ENCODE measurements at regions not wholly inside any gene's neighbourhood (a gene's known extent, or its start where the extent isn't known, plus 50 kb on each side); places are given as distances from the start of the nearest gene placed in this dataset.
"Not testable (repeated sequence)": the region's sequence is repeated elsewhere in the genome, so short reads cannot be mapped to it uniquely, and the experiment has no call there.

- no peaks in the 10 kb centered on the region for H3K27me3 ChIP-seq (replicated peaks; ENCODE audit: insufficient read depth, low read depth, low read length, poor library complexity)
- no peak overlapping the region for H3K4me3 ChIP-seq (ENCODE audit: low read depth, low read length, poor library complexity, severe bottlenecking)
- DNase-seq (ENCODE audit: low spot score): no peak
- intact Hi-C loops (cut with micrococcal nuclease; ENCODE audit: unreplicated experiment): no loop called here
- no peaks in the 10 kb centered on the region for H3K36me3 ChIP-seq (ENCODE audit: insufficient read depth, low read length, poor library complexity, severe bottlenecking)
- CTCF ChIA-PET: no interaction called here
- no peaks in the 10 kb centered on the region for H3K9me3 ChIP-seq (ENCODE audit: low read depth, low read length, poor library complexity, severe bottlenecking)
- POLR2A ChIA-PET (ENCODE audit: low non-redundant PET): no interaction called here
- no peak overlapping the region for H3K27ac ChIP-seq (ENCODE audit: low read depth, low read length, poor library complexity, severe bottlenecking)
- no peaks in the 10 kb centered on the region for H3K4me1 ChIP-seq (ENCODE audit: insufficient read depth, low read length, poor library complexity, severe bottlenecking)
- TF ChIP-seq EZH2 (IDR thresholded peaks at IDR 0.05; ENCODE audit: borderline replicate concordance, low read depth, low read length, poor library complexity, severe bottlenecking): no peak
- TF ChIP-seq, protein P1, sequence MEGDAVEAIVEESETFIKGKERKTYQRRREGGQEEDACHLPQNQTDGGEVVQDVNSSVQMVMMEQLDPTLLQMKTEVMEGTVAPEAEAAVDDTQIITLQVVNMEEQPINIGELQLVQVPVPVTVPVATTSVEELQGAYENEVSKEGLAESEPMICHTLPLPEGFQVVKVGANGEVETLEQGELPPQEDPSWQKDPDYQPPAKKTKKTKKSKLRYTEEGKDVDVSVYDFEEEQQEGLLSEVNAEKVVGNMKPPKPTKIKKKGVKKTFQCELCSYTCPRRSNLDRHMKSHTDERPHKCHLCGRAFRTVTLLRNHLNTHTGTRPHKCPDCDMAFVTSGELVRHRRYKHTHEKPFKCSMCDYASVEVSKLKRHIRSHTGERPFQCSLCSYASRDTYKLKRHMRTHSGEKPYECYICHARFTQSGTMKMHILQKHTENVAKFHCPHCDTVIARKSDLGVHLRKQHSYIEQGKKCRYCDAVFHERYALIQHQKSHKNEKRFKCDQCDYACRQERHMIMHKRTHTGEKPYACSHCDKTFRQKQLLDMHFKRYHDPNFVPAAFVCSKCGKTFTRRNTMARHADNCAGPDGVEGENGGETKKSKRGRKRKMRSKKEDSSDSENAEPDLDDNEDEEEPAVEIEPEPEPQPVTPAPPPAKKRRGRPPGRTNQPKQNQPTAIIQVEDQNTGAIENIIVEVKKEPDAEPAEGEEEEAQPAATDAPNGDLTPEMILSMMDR (conservative IDR thresholded peaks at IDR 0.05; ENCODE audit: low read depth, low read length): no peak
- no TSS peak for BruUV-seq (replicated peaks)
These were observed 502.5 kb upstream of the IZUMO3 start for GRCh38 chr9:25048098-25048724.

- CTCF ChIA-PET; H3K36me3 ChIP-seq (ENCODE audit: insufficient read depth, low read length, poor library complexity, severe bottlenecking): not testable (repeated sequence)
These were observed 499.8 kb upstream of the IZUMO3 start for GRCh38 chr9:25045469-25045868.

GRCh38 chr9:25029743-25030142 lies 484.0 kb upstream of the IZUMO3 start:
- H3K4me3 ChIP-seq (ENCODE audit: low read depth, low read length, poor library complexity, severe bottlenecking): no peak overlapping the region
- no TSS peak for BruUV-seq (replicated peaks)
- intact Hi-C loops (cut with micrococcal nuclease; ENCODE audit: unreplicated experiment): no loop called here
- ChIA-PET POLR2A (ENCODE audit: low non-redundant PET) (no interaction called here), CTCF (no interaction called here)
- no peak for TF ChIP-seq EZH2 (IDR thresholded peaks at IDR 0.05; ENCODE audit: borderline replicate concordance, low read depth, low read length, poor library complexity, severe bottlenecking)
- TF ChIP-seq, protein P1 (conservative IDR thresholded peaks at IDR 0.05; ENCODE audit: low read depth, low read length): no peak
- no peaks in the 10 kb centered on the region for H3K36me3 ChIP-seq (ENCODE audit: insufficient read depth, low read length, poor library complexity, severe bottlenecking)
- H3K27me3 ChIP-seq (replicated peaks; ENCODE audit: insufficient read depth, low read depth, low read length, poor library complexity): no peaks in the 10 kb centered on the region
- DNase-seq (ENCODE audit: low spot score): no peak
- H3K9me3 ChIP-seq (ENCODE audit: low read depth, low read length, poor library complexity, severe bottlenecking): no peaks in the 10 kb centered on the region
- no peak overlapping the region for H3K27ac ChIP-seq (ENCODE audit: low read depth, low read length, poor library complexity, severe bottlenecking)
- H3K4me1 ChIP-seq (ENCODE audit: insufficient read depth, low read length, poor library complexity, severe bottlenecking): no peaks in the 10 kb centered on the region

More at GRCh38 chr9:25045469-25045868, 499.8 kb upstream of the IZUMO3 start:
- H3K9me3 ChIP-seq (ENCODE audit: low read depth, low read length, poor library complexity, severe bottlenecking); intact Hi-C loops (cut with micrococcal nuclease; ENCODE audit: unreplicated experiment); H3K27ac ChIP-seq (ENCODE audit: low read depth, low read length, poor library complexity, severe bottlenecking); POLR2A ChIA-PET (ENCODE audit: low non-redundant PET); H3K27me3 ChIP-seq (replicated peaks; ENCODE audit: insufficient read depth, low read depth, low read length, poor library complexity); H3K4me3 ChIP-seq (ENCODE audit: low read depth, low read length, poor library complexity, severe bottlenecking); DNase-seq (ENCODE audit: low spot score); H3K4me1 ChIP-seq (ENCODE audit: insufficient read depth, low read length, poor library complexity, severe bottlenecking); BruUV-seq (replicated peaks): not testable (repeated sequence)

DNA sequence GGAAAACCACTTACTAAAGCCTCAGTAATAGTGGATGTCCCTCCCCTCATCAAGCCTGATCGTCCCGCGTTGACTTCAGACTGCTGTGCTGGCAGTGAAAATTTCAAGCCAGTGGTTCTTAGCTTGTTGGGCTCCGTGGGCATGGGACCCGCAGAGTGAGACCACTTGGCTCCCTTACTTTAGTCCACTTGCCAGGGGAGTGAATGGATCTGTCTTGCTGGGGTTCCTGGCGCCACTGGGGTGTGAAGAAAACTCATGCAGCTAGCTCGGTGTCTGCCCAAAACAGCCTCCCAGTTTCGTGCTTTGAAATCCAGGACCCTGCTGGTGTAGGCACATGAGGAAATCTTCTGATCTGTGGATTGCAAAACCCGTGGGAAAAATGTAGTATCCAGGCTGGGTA lies 480.0 kb upstream of the IZUMO3 start:
- TF ChIP-seq, protein P1 (conservative IDR thresholded peaks at IDR 0.05; ENCODE audit: low read depth, low read length): no peak
- H3K27me3 ChIP-seq (replicated peaks; ENCODE audit: insufficient read depth, low read depth, low read length, poor library complexity): no peaks in the 10 kb centered on the region
- no peaks in the 10 kb centered on the region for H3K36me3 ChIP-seq (ENCODE audit: insufficient read depth, low read length, poor library complexity, severe bottlenecking)
- H3K27ac ChIP-seq (ENCODE audit: low read depth, low read length, poor library complexity, severe bottlenecking): no peak overlapping the region
- no TSS peak for BruUV-seq (replicated peaks)
- H3K4me3 ChIP-seq (ENCODE audit: low read depth, low read length, poor library complexity, severe bottlenecking): no peak overlapping the region
- ChIA-PET CTCF (no interaction called here), POLR2A (ENCODE audit: low non-redundant PET) (no interaction called here)
- DNase-seq (ENCODE audit: low spot score): no peak
- H3K4me1 ChIP-seq (ENCODE audit: insufficient read depth, low read length, poor library complexity, severe bottlenecking): no peaks in the 10 kb centered on the region
- H3K9me3 ChIP-seq (ENCODE audit: low read depth, low read length, poor library complexity, severe bottlenecking): no peaks in the 10 kb centered on the region
- intact Hi-C loops (cut with micrococcal nuclease; ENCODE audit: unreplicated experiment): no loop called here

Measured in A673 (cell line).